ENCODE measurements at regions not wholly inside any gene's neighbourhood (a gene's known extent, or its start where the extent isn't known, plus 50 kb on each side); places are given as distances from the start of the nearest gene placed in this dataset.
"Not testable (repeated sequence)": the region's sequence is repeated elsewhere in the genome, so short reads cannot be mapped to it uniquely, and the experiment has no call there.

DNA sequence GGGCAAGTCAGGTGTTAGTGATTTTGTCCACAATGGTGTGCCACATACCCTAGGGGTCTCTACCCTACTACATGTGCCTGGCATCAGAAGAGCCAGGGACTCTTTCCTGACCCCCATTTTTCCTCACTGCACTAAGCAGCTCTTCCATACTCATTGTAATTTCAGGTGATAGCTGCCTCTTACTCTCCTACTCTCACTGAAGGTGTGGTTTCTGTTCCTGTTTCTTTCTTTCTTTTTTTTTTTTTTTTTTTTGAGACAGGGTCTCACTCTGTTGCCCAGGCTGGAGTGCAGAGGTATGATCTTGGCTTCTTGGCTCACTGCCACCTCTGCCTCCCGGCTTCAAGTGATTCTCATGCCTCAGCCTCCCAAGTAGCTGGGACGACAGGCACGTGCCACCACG, 164.9 kb upstream of the USP9X start (continued):
- TF ChIP-seq CDX4 (CRISPR knock-in tag; IDR thresholded peaks at IDR 0.05; ENCODE audit: borderline replicate concordance) (no peak), NFYB (CRISPR knock-in tag; conservative IDR thresholded peaks at IDR 0.05; ENCODE audit: low read depth) (no peak), ZNF512 (CRISPR knock-in tag; IDR thresholded peaks at IDR 0.05; ENCODE audit: borderline replicate concordance) (no peak), KAT7 (CRISPR knock-in tag; IDR thresholded peaks at IDR 0.05; ENCODE audit: borderline replicate concordance) (no peak), SP1 (CRISPR knock-in tag; conservative IDR thresholded peaks at IDR 0.05) (no peak), OVOL2 (CRISPR knock-in tag; IDR thresholded peaks at IDR 0.05; ENCODE audit: borderline replicate concordance) (no peak), ZNF416 (CRISPR knock-in tag; IDR thresholded peaks at IDR 0.05) (no peak), ERG (CRISPR knock-in tag; IDR thresholded peaks at IDR 0.05) (no peak)
- TF ChIP-seq, protein P1, sequence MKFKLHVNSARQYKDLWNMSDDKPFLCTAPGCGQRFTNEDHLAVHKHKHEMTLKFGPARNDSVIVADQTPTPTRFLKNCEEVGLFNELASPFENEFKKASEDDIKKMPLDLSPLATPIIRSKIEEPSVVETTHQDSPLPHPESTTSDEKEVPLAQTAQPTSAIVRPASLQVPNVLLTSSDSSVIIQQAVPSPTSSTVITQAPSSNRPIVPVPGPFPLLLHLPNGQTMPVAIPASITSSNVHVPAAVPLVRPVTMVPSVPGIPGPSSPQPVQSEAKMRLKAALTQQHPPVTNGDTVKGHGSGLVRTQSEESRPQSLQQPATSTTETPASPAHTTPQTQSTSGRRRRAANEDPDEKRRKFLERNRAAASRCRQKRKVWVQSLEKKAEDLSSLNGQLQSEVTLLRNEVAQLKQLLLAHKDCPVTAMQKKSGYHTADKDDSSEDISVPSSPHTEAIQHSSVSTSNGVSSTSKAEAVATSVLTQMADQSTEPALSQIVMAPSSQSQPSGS (CRISPR knock-in tag; IDR thresholded peaks at IDR 0.05; ENCODE audit: borderline replicate concordance, low read depth), result no peak
- TF ChIP-seq, protein P2, sequence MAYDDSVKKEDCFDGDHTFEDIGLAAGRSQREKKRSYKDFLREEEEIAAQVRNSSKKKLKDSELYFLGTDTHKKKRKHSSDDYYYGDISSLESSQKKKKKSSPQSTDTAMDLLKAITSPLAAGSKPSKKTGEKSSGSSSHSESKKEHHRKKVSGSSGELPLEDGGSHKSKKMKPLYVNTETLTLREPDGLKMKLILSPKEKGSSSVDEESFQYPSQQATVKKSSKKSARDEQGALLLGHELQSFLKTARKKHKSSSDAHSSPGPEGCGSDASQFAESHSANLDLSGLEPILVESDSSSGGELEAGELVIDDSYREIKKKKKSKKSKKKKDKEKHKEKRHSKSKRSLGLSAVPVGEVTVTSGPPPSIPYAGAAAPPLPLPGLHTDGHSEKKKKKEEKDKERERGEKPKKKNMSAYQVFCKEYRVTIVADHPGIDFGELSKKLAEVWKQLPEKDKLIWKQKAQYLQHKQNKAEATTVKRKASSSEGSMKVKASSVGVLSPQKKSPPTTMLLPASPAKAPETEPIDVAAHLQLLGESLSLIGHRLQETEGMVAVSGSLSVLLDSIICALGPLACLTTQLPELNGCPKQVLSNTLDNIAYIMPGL (CRISPR knock-in tag; IDR thresholded peaks at IDR 0.05), result no peak

- ATAC-seq (peak; percentile 60), DNase-seq (ENCODE audit: low spot score) (peak; percentile 13)
- TF ChIP-seq ESRRA (CRISPR knock-in tag; IDR thresholded peaks at IDR 0.05; ENCODE audit: borderline replicate concordance) (no peak), CTCF (IDR thresholded peaks at IDR 0.05) (0 out of 2 replicates have a peak, but pooled peaks have one; percentile 30)
- Mint-ChIP-seq H3K27me3 (ENCODE audit: low read depth) (no peaks in the 10 kb centered on the region), H3K4me3 (no peak overlapping the region), H3K36me3 (peaks cover 20% of the 10 kb centered on the region), H3K27ac (peak overlapping the region; percentile 98), H3K4me1 (peaks cover 6% of the 10 kb centered on the region), H3K9me3 (peaks cover 31% of the 10 kb centered on the region)
- POLR2A ChIA-PET, result no interaction called here
- CTCF ChIA-PET, result no interaction called here
Observed at GRCh38 chrX:40922307-40922706, 162.9 kb upstream of the USP9X start.

- Mint-ChIP-seq H3K9me3 (peaks cover 30% of the 10 kb centered on the region), H3K36me3 (peaks cover 26% of the 10 kb centered on the region)
- H3K27me3 Mint-ChIP-seq (ENCODE audit: low read depth); ATAC-seq; H3K27ac Mint-ChIP-seq; H3K4me1 Mint-ChIP-seq; DNase-seq (ENCODE audit: low spot score); CTCF ChIA-PET; H3K4me3 Mint-ChIP-seq; POLR2A ChIA-PET: not testable (repeated sequence)
Observed at GRCh38 chrX:40926739-40927427, 158.4 kb upstream of the USP9X start.
